IMR-90 (cell line): ENCODE measurements at regions not wholly inside any gene's neighbourhood (a gene's known extent, or its start where the extent isn't known, plus 50 kb on each side); places are given as distances from the start of the nearest gene placed in this dataset.

ENCODE experiments used
- ATAC-seq: fragments of 200-7000 bp; cut with Tn5 transposase; 2 replicates; pipeline ENCODE4 v1.9.1; 2020; ENCODE audit warnings: low read depth, mild to moderate bottlenecking, moderate library complexity
- BruUV-seq: library from RNA; stranded (reverse); fragments of 400-500 nt; replicated peaks from 2 replicates; lab custom pipeline; 2021; lab: Mats Ljungman, UMichigan
- CTCF ChIA-PET: fragments of 300-600 bp; formaldehyde crosslinking; extraction: SDS; loops from one replicate; lab custom pipeline; 2021; ENCODE audit warnings: antibody characterized with exemption; lab: Yijun Ruan, JAX
- POLR2A ChIA-PET: fragments of 300-600 bp; sonication (Branson Sonifier 250); formaldehyde crosslinking; loops from one replicate; lab custom pipeline; 2022; ENCODE audit warnings: antibody characterized with exemption; ENCODE audit not compliant: unreplicated experiment; lab: Charles Lee
- DNase-seq: peaks from one replicate; pipeline ENCODE4 v3.0.0; 2013
- H2AFZ ChIP-seq: replicated peaks from 2 replicates; pipeline ENCODE3; 2013; ENCODE audit warnings: low read length, mild to moderate bottlenecking; ENCODE audit not compliant: poor library complexity
- H2AK5ac ChIP-seq: 2 replicates; pipeline ENCODE4 v1.6.1; 2013; ENCODE audit warnings: low read depth, low read length, inconsistent platforms
- H2AK9ac ChIP-seq: replicated peaks from 2 replicates; pipeline ENCODE3; 2013; ENCODE audit warnings: mild to moderate bottlenecking, low read depth, low read length, moderate library complexity; ENCODE audit not compliant: poor library complexity
- H2BK120ac ChIP-seq: 2 replicates; pipeline ENCODE4 v1.6.1; 2013; ENCODE audit warnings: low read depth, low read length, inconsistent platforms
- H2BK15ac ChIP-seq: 3 replicates; pipeline ENCODE4 v1.6.1; 2013; ENCODE audit warnings: low read depth, low read length, inconsistent platforms
- H2BK20ac ChIP-seq: 2 replicates; pipeline ENCODE4 v1.6.1; 2013; ENCODE audit warnings: low read depth, mild to moderate bottlenecking, inconsistent platforms, low read length, moderate library complexity
- H2BK5ac ChIP-seq: 2 replicates; pipeline ENCODE4 v1.6.1; 2013; ENCODE audit warnings: mild to moderate bottlenecking, low read depth, low read length, inconsistent platforms; ENCODE audit not compliant: poor library complexity, severe bottlenecking
- H3K14ac ChIP-seq: replicated peaks from 2 replicates; pipeline ENCODE4 v1.6.1; 2013; ENCODE audit warnings: low read depth, low read length, inconsistent platforms
- H3K18ac ChIP-seq: 2 replicates; pipeline ENCODE4 v1.6.1; 2013; ENCODE audit warnings: low read depth, low read length, control low read depth
- H3K23ac ChIP-seq: 2 replicates; pipeline ENCODE4 v1.6.1; 2013; ENCODE audit warnings: low read depth, low read length, inconsistent platforms
- H3K27ac ChIP-seq: 2 replicates; pipeline ENCODE4 v1.5.1; 2013; ENCODE audit warnings: mild to moderate bottlenecking, control low read depth, low read length; ENCODE audit not compliant: insufficient read depth
- H3K27me3 ChIP-seq: 2 replicates; pipeline ENCODE4 v1.6.1; 2013; ENCODE audit warnings: low read length; ENCODE audit not compliant: control insufficient read depth, insufficient read depth
- H3K36me3 ChIP-seq: 2 replicates; pipeline ENCODE4 v1.6.1; 2013; ENCODE audit warnings: low read length, mixed read lengths; ENCODE audit not compliant: control insufficient read depth, insufficient read depth
- H3K4ac ChIP-seq: 2 replicates; pipeline ENCODE4 v1.6.1; 2013; ENCODE audit warnings: low read depth, low read length, inconsistent platforms
- H3K4me1 ChIP-seq: 2 replicates; pipeline ENCODE4 v1.6.1; 2013; ENCODE audit warnings: low read length, mixed read lengths; ENCODE audit not compliant: control insufficient read depth, insufficient read depth
- H3K4me2 ChIP-seq: 2 replicates; pipeline ENCODE4 v1.6.1; 2013; ENCODE audit warnings: low read depth, mild to moderate bottlenecking, control low read depth, low read length, moderate library complexity
- H3K4me3 ChIP-seq: 2 replicates; pipeline ENCODE4 v1.5.1; 2013; ENCODE audit warnings: low read depth, mild to moderate bottlenecking, control low read depth, low read length, moderate library complexity; ENCODE audit not compliant: insufficient read depth
- H3K56ac ChIP-seq: 2 replicates; pipeline ENCODE4 v1.6.1; 2013; ENCODE audit warnings: low read length, inconsistent platforms; ENCODE audit not compliant: insufficient read depth; ENCODE audit errors: extremely low read depth
- H3K79me1 ChIP-seq, 2 experiments: 2 replicates each; pipeline ENCODE4 v1.6.1; 2013; ENCODE audit warnings: low read length in 2 of 2, inconsistent platforms in 1 of 2, low read depth in 1 of 2
- H3K9ac ChIP-seq: 2 replicates; pipeline ENCODE4 v1.6.1; 2013; ENCODE audit warnings: low read depth, low read length, control low read depth
- H3K9me1 ChIP-seq: 2 replicates; pipeline ENCODE4 v1.6.1; 2013; ENCODE audit warnings: low read length, inconsistent platforms; ENCODE audit not compliant: insufficient read depth
- H3K9me3 ChIP-seq: 2 replicates; pipeline ENCODE4 v1.6.1; 2013; ENCODE audit warnings: low read length; ENCODE audit not compliant: control insufficient read depth, insufficient read depth
- H4K20me1 ChIP-seq: 2 replicates; pipeline ENCODE4 v1.6.1; 2013; ENCODE audit warnings: low read length, inconsistent platforms; ENCODE audit not compliant: insufficient read depth
- H4K5ac ChIP-seq: 2 replicates; pipeline ENCODE4 v1.6.1; 2013; ENCODE audit warnings: mild to moderate bottlenecking, low read depth, low read length, control low read depth
- H4K8ac ChIP-seq, 2 experiments: 2 replicates each; pipeline ENCODE4 v1.6.1; 2013; ENCODE audit warnings: low read depth in 2 of 2, low read length in 2 of 2, control low read depth in 1 of 2, inconsistent platforms in 1 of 2
- H4K91ac ChIP-seq: 2 replicates; pipeline ENCODE4 v1.6.1; 2013; ENCODE audit warnings: low read depth, low read length, inconsistent platforms; ENCODE audit not compliant: insufficient read depth
- BHLHE40 ChIP-seq: fragments of 150-350 bp; IDR thresholded peaks from 2 replicates; pipeline ENCODE4 v1.6.1; 2016; ENCODE audit warnings: mild to moderate bottlenecking, low read depth, low read length
- CEBPB ChIP-seq: IDR thresholded peaks from 2 replicates; pipeline ENCODE4 v1.6.1; 2012; ENCODE audit warnings: low read depth, low read length, improper control_type of control experiment
- CHD1 ChIP-seq: IDR thresholded peaks from 2 replicates; pipeline ENCODE4 v1.6.1; 2012; ENCODE audit warnings: low read depth, low read length, improper control_type of control experiment
- NFE2L2 ChIP-seq: fragments of 150-350 bp; IDR thresholded peaks from 2 replicates; pipeline ENCODE4 v1.6.1; 2016; ENCODE audit warnings: low read depth, mild to moderate bottlenecking, low read length
- RAD21 ChIP-seq: IDR thresholded peaks from 2 replicates; pipeline ENCODE4 v1.6.1; 2012; ENCODE audit warnings: low read length, improper control_type of control experiment
- WGBS, 2 experiments: methylation state at CpG; one replicate each; pipeline versions ENCODE4 v1.1.5 to v1.1.7; 2013; ENCODE audit warnings: missing lambda C conversion rate in 2 of 2; ENCODE audit not compliant: insufficient read length in 1 of 2; ENCODE audit errors: extremely low coverage in 2 of 2; 5-methylcytosine and 5-hydroxymethylcytosine counted together
- dilution Hi-C: fragments of 300-500 bp; cut with HindIII; formaldehyde crosslinking; loops from one replicate; pipeline ENCODE4 v1.14.3; 2018; ENCODE audit warnings: low sequenced_read_pairs; ENCODE audit not compliant: unreplicated experiment
- in situ Hi-C: fragments of 300-500 bp; cut with MboI; formaldehyde crosslinking; loops from 3 replicates; pipeline ENCODE4 v1.14.3; 2019; ENCODE audit warnings: low sequenced_read_pairs, inconsistent platforms, mixed read lengths
- intact Hi-C: fragments of 100-400 bp; cut with micrococcal nuclease; formaldehyde crosslinking; loops from 2 replicates; pipeline ENCODE4 v1.10.0; 2022
- TF ChIP-seq, protein P1 (sequence below): fragments of 150-350 bp; IDR thresholded peaks from 2 replicates; pipeline ENCODE4 v1.6.1; 2017; ENCODE audit warnings: mild to moderate bottlenecking, antibody characterized with exemption, low read length, low read depth
- TF ChIP-seq, protein P2 (sequence below): conservative IDR thresholded peaks from 2 replicates; pipeline ENCODE4 v1.5.1; 2012; ENCODE audit warnings: mild to moderate bottlenecking, low read depth, low read length, improper control_type of control experiment
- TF ChIP-seq, protein P3 (sequence below): fragments of 150-350 bp; IDR thresholded peaks from 2 replicates; pipeline ENCODE4 v1.6.1; 2016; ENCODE audit warnings: low read depth, mild to moderate bottlenecking, low read length, moderate library complexity, borderline replicate concordance

DNA sequence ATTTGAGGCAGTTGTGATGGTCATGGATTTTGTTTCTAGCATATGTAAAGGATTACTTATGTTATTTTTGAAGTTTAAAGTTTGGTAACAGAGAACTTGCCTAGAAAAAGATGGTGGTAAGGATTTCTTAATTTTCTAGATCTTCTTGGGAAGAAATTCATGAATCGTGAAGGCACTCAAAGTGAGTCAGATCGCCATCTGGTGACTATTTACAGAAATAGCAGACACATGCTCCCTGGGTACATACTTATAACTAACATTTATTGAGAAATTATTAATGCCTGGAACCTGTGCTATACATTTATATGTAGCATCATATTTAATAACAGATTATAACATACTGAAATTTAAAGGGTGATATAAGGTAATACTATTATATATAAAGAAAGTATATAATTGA is 299.7 kb downstream of the IZUMO3 start:
- POLR2A ChIA-PET, result no interaction called here
- H3K18ac ChIP-seq, result no peak overlapping the region
- no peak overlapping the region for H2AK5ac ChIP-seq
- BruUV-seq, result no TSS peak
- ATAC-seq (no peak), DNase-seq (peak; percentile 10)
- TF ChIP-seq NFE2L2 (no peak), RAD21 (no peak), CEBPB (no peak), CHD1 (no peak), BHLHE40 (no peak)
- TF ChIP-seq, protein P1, sequence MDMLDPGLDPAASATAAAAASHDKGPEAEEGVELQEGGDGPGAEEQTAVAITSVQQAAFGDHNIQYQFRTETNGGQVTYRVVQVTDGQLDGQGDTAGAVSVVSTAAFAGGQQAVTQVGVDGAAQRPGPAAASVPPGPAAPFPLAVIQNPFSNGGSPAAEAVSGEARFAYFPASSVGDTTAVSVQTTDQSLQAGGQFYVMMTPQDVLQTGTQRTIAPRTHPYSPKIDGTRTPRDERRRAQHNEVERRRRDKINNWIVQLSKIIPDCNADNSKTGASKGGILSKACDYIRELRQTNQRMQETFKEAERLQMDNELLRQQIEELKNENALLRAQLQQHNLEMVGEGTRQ, result no peak
- TF ChIP-seq, protein P2, sequence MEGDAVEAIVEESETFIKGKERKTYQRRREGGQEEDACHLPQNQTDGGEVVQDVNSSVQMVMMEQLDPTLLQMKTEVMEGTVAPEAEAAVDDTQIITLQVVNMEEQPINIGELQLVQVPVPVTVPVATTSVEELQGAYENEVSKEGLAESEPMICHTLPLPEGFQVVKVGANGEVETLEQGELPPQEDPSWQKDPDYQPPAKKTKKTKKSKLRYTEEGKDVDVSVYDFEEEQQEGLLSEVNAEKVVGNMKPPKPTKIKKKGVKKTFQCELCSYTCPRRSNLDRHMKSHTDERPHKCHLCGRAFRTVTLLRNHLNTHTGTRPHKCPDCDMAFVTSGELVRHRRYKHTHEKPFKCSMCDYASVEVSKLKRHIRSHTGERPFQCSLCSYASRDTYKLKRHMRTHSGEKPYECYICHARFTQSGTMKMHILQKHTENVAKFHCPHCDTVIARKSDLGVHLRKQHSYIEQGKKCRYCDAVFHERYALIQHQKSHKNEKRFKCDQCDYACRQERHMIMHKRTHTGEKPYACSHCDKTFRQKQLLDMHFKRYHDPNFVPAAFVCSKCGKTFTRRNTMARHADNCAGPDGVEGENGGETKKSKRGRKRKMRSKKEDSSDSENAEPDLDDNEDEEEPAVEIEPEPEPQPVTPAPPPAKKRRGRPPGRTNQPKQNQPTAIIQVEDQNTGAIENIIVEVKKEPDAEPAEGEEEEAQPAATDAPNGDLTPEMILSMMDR, result peak; percentile 23; the same call in 1 of the 2 replicates
- TF ChIP-seq, protein P3, sequence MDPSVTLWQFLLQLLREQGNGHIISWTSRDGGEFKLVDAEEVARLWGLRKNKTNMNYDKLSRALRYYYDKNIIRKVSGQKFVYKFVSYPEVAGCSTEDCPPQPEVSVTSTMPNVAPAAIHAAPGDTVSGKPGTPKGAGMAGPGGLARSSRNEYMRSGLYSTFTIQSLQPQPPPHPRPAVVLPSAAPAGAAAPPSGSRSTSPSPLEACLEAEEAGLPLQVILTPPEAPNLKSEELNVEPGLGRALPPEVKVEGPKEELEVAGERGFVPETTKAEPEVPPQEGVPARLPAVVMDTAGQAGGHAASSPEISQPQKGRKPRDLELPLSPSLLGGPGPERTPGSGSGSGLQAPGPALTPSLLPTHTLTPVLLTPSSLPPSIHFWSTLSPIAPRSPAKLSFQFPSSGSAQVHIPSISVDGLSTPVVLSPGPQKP, result no peak
- no peak overlapping the region for H3K56ac ChIP-seq
- H2BK120ac ChIP-seq, result no peak overlapping the region
- no peak overlapping the region for H2BK5ac ChIP-seq
- no CpG with 5 or more reads among the region's 2 CpGs for WGBS, 2 experiments
- H4K5ac ChIP-seq, result no peak overlapping the region
- H2AK9ac ChIP-seq, result no peak overlapping the region
- no peak overlapping the region for H3K4me3 ChIP-seq
- CTCF ChIA-PET, result no interaction called here
- no peak overlapping the region for H3K9ac ChIP-seq
- no peak overlapping the region for H2BK15ac ChIP-seq
- no peaks in the 10 kb centered on the region for H4K20me1 ChIP-seq
- H3K4me2 ChIP-seq, result no peak overlapping the region
- intact Hi-C loops (no loop called here), in situ Hi-C loops (no loop called here), dilution Hi-C loops (no loop called here)
- no peaks in the 10 kb centered on the region for H3K9me3 ChIP-seq
- no peaks in the 10 kb centered on the region for H3K9me1 ChIP-seq
- H2BK20ac ChIP-seq, result no peak overlapping the region
- H3K27me3 ChIP-seq, result no peaks in the 10 kb centered on the region
- no peaks in the 10 kb centered on the region for H3K79me1 ChIP-seq
- H3K4me1 ChIP-seq, result no peaks in the 10 kb centered on the region
- no peaks in the 10 kb centered on the region for H3K36me3 ChIP-seq
- H3K14ac ChIP-seq, result no peak overlapping the region
- no peak overlapping the region for H4K91ac ChIP-seq
- no peak overlapping the region for H3K4ac ChIP-seq
- no peak overlapping the region for H4K8ac ChIP-seq
- H3K27ac ChIP-seq, result no peak overlapping the region
- H3K23ac ChIP-seq, result no peak overlapping the region
- no peak overlapping the region for H2AFZ ChIP-seq
